Fibroblast of lung (primary cell): ENCODE measurements at regions not wholly inside any gene's neighbourhood (a gene's known extent, or its start where the extent isn't known, plus 50 kb on each side); places are given as distances from the start of the nearest gene placed in this dataset.

Source experiments
- EZH2 ChIP-seq: IDR thresholded peaks from 2 replicates; pipeline ENCODE4 v1.5.1; 2012; ENCODE audit warnings: low read length, control low read depth, mild to moderate bottlenecking; ENCODE audit errors: missing control alignments
- TF ChIP-seq, protein P1 (sequence below), 2 donors: IDR thresholded peaks in 1 of 2; conservative IDR thresholded peaks in 1 of 2; 1 replicate in 1 of 2; 2 replicates in 1 of 2; pipeline ENCODE4 v1.5.1; 2011 to 2012; ENCODE audit warnings: low read length in 2 of 2, control low read depth in 1 of 2, inconsistent platforms in 1 of 2, low read depth in 1 of 2, mild to moderate bottlenecking in 1 of 2

DNA sequence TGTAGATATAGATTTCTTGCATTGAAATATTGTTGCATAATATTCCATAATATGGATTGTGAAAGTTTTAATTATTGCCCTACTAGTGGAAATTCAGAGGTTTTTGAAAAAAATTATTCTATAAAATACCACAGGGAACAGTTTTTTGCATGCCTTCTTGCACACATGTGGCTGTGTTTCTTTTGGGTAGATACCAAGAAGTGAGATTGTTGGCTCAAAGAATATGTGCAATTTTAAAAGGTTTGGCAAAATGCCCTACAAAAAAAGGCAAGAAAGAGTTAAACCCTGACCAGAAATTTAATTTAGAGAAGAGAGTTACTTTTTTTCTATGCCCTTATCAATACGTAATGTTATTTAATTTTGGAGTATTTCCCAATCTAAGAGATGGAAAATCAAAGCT, 270.8 kb upstream of the DAPK1 start:
- no peak for TF ChIP-seq EZH2
- TF ChIP-seq, protein P1, sequence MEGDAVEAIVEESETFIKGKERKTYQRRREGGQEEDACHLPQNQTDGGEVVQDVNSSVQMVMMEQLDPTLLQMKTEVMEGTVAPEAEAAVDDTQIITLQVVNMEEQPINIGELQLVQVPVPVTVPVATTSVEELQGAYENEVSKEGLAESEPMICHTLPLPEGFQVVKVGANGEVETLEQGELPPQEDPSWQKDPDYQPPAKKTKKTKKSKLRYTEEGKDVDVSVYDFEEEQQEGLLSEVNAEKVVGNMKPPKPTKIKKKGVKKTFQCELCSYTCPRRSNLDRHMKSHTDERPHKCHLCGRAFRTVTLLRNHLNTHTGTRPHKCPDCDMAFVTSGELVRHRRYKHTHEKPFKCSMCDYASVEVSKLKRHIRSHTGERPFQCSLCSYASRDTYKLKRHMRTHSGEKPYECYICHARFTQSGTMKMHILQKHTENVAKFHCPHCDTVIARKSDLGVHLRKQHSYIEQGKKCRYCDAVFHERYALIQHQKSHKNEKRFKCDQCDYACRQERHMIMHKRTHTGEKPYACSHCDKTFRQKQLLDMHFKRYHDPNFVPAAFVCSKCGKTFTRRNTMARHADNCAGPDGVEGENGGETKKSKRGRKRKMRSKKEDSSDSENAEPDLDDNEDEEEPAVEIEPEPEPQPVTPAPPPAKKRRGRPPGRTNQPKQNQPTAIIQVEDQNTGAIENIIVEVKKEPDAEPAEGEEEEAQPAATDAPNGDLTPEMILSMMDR (conservative IDR thresholded peaks at IDR 0.05 in 1 of 2, IDR thresholded peaks at IDR 0.05 in 1 of 2; ENCODE audit: low read depth in 1 of 2, low read length in 2 of 2): no peak
